HG03066 (cell line): ENCODE measurements at regions not wholly inside any gene's neighbourhood (a gene's known extent, or its start where the extent isn't known, plus 50 kb on each side); places are given as distances from the start of the nearest gene placed in this dataset.

Experiments
- ATAC-seq: cut with Tn5 transposase; IDR thresholded peaks from one replicate; pipeline ENCODE4 v1.9.1; 2021; ENCODE audit warnings: low read depth; ENCODE audit not compliant: unreplicated experiment

GRCh38 chr3:28081533-28081947, 159.9 kb upstream of the CMC1 start:
- no peak for ATAC-seq

GRCh38 chr3:28087591-28087990, 153.8 kb upstream of the CMC1 start:
- no peak for ATAC-seq

- ATAC-seq: no peak
These were observed 152.4 kb upstream of the CMC1 start for GRCh38 chr3:28088811-28089526.

- no peak for ATAC-seq
These were observed 151.9 kb upstream of the CMC1 start for GRCh38 chr3:28089527-28089897.

GRCh38 chr3:28099296-28099695, 142.1 kb upstream of the CMC1 start:
- no peak for ATAC-seq

GRCh38 chr3:28101705-28102104, 139.7 kb upstream of the CMC1 start:
- no peak for ATAC-seq

- no peak for ATAC-seq
These were observed 137.6 kb upstream of the CMC1 start for GRCh38 chr3:28103861-28104260.

GRCh38 chr3:28104896-28105534, 136.4 kb upstream of the CMC1 start:
- no peak for ATAC-seq

- ATAC-seq: no peak
These were observed 131.6 kb upstream of the CMC1 start for GRCh38 chr3:28109829-28110228.

- ATAC-seq: no peak
These were observed 130.6 kb upstream of the CMC1 start for GRCh38 chr3:28110869-28111268.

- ATAC-seq: no peak
These were observed 126.5 kb upstream of the CMC1 start for GRCh38 chr3:28114893-28115292.

GRCh38 chr3:28115316-28115715, 126.1 kb upstream of the CMC1 start:
- no peak for ATAC-seq

GRCh38 chr3:28117598-28117997, 123.8 kb upstream of the CMC1 start:
- no peak for ATAC-seq

- ATAC-seq: no peak
These were observed 123.3 kb upstream of the CMC1 start for GRCh38 chr3:28118087-28118486.

- ATAC-seq: no peak
These were observed 119.2 kb upstream of the CMC1 start for GRCh38 chr3:28122227-28122626.

- no peak for ATAC-seq
These were observed 116.5 kb upstream of the CMC1 start for GRCh38 chr3:28124882-28125281.

- no peak for ATAC-seq
These were observed 116.1 kb upstream of the CMC1 start for GRCh38 chr3:28125342-28125741.

- no peak for ATAC-seq
These were observed 110.6 kb upstream of the CMC1 start for GRCh38 chr3:28130836-28131235.

- no peak for ATAC-seq
These were observed 108.5 kb upstream of the CMC1 start for GRCh38 chr3:28132941-28133340.

- ATAC-seq: no peak
These were observed 107.2 kb upstream of the CMC1 start for GRCh38 chr3:28134198-28134597.

- no peak for ATAC-seq
These were observed 106.5 kb upstream of the CMC1 start for GRCh38 chr3:28134792-28135375.

GRCh38 chr3:28136607-28137216, 104.7 kb upstream of the CMC1 start:
- no peak for ATAC-seq
